NCI-H774 (cell line): ENCODE measurements at regions not wholly inside any gene's neighbourhood (a gene's known extent, or its start where the extent isn't known, plus 50 kb on each side); places are given as distances from the start of the nearest gene placed in this dataset.

ENCODE experiments used
- DNase-seq: peaks from one replicate; lab custom pipeline; 2025; lab: John Stamatoyannopoulos, UW

DNA sequence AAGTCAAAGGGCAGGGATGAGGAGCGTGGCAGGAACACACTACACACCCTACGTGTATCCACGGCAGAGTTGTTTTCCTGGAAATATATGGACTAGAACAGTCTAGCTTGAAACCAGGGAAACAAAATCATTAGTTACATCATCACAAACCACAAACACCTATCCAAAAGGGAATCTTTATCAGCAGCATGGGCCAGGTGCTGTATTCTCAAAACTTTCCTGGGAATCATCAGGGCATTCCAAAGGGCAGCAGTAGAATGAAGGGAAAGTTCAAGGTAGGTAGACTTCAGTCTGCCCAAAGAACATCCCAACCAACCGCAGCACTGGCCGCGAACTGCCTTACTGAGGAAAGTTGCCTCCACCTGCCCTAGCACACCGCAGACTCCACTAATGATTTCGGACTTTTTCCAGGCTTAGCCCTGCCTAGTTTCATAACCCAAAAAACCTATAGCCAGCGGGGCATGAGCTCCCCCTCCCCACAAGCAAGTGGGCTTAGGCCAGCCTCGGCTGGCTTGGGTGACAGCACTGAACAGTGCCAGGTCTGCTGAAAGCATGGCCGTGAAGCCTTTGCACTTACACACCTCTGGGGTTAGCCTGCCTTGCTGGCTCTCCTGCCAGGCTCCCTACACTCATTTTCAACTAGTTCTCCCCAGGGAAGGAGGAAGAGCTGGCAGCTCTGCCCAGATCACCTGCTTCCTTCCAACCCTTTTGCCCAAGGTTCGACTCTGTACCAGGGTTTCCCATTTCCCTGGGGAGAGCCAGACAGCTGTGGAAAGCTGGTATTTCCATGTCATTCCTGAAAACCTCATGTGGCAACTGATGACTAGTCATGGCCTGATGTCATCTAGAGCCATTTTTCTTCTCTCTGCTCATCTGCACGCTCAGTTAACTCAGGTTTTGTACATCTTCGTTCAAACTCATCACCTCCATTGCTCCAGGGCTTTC, 77.3 kb upstream of the UBAC2 start:
- DNase-seq: no peak

GRCh38 chr13:99124046-99124400, 76.6 kb upstream of the UBAC2 start:
- no peak for DNase-seq

- DNase-seq: no peak
Observed at GRCh38 chr13:99124794-99125316, 75.8 kb upstream of the UBAC2 start.

GRCh38 chr13:99125326-99125915, 75.2 kb upstream of the UBAC2 start:
- no peak for DNase-seq

DNA sequence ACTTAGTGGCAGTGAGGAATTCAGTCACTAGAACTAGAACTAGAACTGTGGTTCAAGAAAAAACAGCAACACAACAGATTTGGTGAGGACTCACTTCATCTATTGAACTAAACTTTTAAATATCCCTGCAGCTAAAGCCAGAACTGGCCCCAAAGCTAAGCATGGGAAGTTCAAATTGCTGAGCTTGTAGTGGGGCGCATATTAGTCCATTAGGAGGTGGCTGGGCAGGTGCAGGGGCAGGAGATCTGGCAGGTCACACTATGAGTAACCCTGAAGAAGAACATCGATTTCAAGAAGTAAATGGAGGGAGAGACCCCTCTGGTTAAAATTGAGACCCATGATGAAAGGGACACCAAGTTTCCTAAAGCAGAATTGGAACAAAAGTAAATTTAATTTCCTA, 73.8 kb upstream of the UBAC2 start:
- DNase-seq: no peak

GRCh38 chr13:99129050-99129449, 71.6 kb upstream of the UBAC2 start:
- DNase-seq: no peak

DNA sequence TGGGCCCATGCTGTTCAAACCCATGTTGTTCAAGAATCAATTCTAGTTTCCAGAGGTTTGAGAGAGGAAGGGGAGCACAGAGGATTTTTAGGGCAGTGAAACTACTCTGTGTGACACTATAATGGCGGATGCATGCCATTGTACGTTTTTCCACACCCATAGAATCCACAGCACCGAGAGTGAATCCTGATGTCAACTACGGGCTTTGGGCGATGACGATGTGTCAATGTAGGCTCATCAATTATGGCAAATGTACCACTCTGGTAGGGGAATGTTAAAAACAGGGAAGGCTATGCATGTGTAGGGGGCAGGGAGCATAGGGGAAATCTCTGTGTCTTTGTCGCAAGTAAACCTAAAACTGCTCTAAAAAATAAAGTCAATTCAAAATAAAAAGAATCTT, 70.7 kb upstream of the UBAC2 start:
- no peak for DNase-seq

DNA sequence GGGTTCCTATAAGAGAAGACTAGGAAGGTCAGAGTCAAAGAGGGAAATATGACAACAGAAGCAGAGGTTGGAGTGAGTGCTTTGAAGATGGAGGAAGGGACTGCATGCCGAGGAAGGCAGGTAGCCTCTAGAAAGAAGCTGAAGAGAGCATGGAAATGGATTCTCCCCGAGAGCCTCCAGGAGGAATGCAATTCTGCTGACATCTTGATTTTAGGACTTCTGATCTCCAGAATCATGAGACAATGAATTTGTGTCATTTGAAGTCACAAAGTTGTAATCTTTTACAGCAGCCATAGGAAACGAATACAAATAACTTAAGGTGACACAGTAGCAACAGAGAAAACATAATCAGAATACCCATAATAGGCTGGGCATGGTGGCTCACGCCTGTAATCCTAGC, 69.2 kb upstream of the UBAC2 start:
- DNase-seq: no peak

DNA sequence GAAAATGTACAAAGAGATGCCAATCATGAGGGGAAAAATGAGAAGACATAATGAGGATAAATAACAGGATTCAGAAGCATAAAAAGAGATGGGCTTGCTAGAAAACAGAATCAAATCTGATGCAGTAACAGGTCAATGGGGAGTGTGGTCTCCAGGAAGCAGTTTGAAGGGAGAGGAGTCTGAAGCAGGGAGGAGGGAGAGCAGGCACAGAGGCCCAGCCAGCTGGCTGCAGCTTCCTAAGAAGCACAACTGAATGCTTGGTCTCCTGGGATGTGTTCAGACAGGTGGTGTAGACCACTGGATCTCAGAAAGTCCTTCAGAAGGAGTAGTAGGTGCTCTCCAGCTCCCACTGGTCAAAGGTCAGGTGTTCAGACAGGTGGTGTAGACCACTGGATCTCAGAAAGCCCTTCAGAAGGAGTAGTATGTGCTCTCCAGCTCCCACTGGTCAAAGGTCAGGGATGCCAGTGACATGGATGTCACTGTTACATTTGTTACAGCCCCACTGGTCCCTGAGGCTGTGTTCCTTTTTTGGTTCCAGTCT, 68.3 kb upstream of the UBAC2 start:
- DNase-seq: no peak

DNA sequence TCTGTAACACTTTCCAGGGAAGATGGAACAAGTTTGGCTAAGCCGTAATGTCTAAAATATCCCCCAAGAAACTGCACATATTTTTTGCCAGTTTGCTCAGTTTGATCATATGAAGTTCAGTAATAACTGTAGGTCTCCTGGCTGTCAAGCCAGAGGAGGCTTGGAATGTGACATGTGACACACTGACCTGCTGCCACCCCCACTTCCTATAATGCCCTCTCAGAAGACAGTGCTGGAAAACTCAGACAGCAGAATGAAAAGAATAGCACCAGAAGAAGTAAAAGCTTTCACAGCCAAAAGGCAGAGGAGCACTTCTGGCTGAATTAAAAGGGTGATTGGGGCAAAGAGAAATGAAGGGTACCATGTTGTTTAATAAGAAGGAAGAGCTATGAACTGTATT, 67.4 kb upstream of the UBAC2 start:
- DNase-seq: no peak

DNA sequence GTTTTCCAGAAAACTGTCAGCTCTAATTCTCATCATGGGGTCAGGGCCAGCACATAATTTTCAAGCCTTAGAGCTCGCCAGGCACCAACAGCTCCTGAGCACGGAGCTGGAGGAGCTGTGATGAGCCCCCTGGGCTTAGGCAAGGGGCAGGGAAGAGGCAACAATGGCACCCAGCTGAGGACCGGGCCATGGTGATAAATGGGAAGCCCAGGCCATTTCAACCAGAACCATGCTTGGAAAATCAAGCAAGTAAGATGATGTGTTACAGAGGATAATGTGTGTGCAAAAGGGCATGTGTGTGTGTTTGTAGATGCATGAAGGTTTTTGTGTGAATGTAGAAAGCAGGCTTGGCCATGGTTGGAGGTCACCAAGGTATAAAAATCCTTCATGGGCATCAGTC, 66.8 kb upstream of the UBAC2 start:
- no peak for DNase-seq

DNA sequence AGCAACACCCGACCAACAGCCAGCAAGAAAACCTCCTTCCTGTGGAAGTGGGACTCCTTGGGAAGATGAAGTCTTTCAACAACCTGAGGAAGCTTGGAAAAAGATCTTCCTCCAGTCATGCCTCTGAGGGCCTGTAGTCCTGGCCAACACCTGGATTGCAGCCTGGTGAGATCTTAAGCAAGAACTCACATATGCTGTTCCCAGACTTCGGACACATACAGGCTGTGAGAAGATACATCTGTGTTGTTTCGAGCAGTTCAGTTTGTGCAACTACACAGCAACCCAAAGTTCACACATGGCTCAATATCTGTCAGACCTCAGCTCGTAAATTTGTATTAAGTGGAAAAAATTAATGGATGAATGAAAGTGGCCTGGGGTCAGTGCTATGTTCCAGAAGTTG, 65.1 kb upstream of the UBAC2 start:
- DNase-seq: no peak

DNA sequence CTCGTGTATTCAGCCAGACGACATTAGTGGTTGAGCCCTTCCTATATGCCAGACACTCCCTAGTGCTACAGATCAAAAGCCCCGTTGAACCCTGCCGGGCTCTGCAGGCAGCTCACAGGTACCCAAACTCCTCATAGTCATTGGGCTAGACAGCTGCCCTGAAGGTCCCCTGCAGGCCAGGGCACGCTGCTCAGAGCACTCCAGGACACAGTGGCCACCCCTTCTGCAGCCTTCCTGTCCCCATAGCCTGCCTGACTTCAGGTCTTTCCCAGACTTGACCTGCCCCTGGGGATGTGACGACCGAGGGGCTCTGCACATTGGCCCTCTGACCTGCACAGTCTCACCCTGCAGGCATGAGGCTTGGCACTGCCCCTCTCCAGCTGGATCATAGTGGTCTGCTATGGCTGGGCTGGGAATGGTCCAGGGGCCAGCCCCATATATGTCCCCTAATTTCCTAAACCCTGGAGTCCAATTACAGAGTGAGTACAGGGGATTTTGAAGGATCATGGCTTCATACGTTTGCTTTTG, 64.2 kb upstream of the UBAC2 start:
- DNase-seq: no peak

DNA sequence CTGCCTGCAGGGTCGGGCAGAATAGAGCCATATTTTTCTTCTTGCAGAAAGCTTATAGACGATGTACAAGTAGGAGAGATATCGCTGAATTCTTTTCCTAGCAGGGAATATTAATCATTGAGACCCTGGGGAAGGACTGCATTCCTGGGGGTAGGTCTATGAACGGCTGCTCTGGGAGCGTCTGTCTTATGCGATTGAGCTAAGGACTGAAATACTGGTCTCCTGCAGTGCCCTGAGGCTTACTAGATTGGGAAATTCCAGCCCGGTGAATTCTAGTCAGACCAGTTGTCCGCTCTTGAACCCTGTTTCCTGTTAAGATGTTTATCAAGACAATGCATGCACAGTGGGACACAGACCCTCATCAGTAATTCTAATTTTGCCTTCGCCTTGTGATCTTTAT, 59.8 kb upstream of the UBAC2 start:
- no peak for DNase-seq

DNA sequence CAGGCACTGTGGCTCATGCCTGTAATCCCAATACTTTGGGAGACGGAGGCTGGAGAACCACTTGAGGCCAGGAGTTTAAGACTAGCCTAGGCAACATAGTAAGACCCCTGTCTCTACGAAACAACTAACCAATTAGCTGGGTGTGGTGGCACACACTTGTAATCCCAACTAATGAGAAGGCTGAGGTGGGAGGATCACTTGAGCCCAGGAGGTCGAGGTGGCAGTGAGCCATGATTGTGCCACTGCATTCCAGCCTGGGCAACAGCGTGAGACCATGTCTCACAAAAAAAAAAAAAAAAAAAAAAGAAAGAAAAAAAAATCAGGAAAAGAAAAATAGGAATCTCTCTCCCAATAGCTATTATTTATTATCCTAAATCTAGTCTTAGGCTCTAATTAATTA, 56.8 kb upstream of the UBAC2 start:
- DNase-seq: no peak

- DNase-seq: no peak
Observed at GRCh38 chr13:99144306-99144705, 56.3 kb upstream of the UBAC2 start.

- DNase-seq: no peak
Observed at GRCh38 chr13:99145461-99145860, 55.2 kb upstream of the UBAC2 start.

DNA sequence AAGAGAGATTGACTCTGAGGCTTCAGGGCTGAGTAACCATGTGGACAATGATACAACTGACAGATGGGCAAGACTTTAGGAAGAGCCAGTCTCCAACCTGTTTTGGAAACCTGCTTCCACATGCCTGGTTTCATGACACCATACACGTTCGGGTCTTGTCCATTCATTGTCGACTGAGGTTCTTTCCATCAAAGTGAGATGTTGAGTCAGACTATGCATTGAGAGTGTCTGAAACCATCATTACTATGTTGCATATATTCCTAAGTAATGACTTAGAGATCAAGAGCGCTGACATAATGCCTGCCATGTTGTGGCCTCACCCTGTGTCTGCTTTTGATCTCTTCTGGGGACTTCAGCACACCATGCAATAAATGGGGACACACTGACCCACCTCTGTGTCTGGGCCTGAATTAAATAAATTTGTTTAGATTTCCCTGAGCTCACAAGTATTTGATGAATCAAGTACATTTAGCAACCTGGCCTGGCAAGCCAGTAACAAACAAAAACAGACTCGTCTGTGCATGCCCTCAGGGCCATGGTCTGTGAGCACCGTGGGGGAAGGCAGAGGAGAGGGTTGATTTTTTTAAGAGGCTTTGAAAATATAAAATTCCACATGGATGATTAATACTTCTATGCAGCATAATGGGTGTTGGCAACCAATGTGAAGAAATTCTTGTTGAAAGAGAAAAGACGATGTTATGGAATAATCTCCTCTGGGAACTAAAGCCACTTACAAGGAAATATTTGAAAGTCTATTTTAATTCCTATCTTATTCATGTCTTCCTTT, 49.9 kb upstream of the UBAC2 start:
- DNase-seq: no peak
